Caco-2 (cell line): ENCODE measurements at regions not wholly inside any gene's neighbourhood (a gene's known extent, or its start where the extent isn't known, plus 50 kb on each side); places are given as distances from the start of the nearest gene placed in this dataset.

Experiments
- BruUV-seq: library from RNA; stranded (reverse); fragments of 400-500 nt; replicated peaks from 2 replicates; lab custom pipeline; 2021; lab: Mats Ljungman, UMichigan
- CTCF ChIA-PET: fragments of 300-600 bp; sonication (Branson Sonifier 250); formaldehyde crosslinking; loops from one replicate; lab custom pipeline; 2022; ENCODE audit warnings: antibody characterized with exemption; lab: Charles Lee
- POLR2A ChIA-PET: fragments of 300-600 bp; sonication (Branson Sonifier 250); formaldehyde crosslinking; loops from one replicate; lab custom pipeline; 2022; ENCODE audit warnings: antibody characterized with exemption; lab: Charles Lee
- DNase-seq, 2 experiments: peaks; one replicate each; pipeline versions ENCODE4 v3.0.0 to v3.0.0-alpha.2; 2020 to 2022
- H3K27me3 ChIP-seq: replicated peaks from 2 replicates; pipeline ENCODE4 v1.6.0; 2011; ENCODE audit warnings: low read length; ENCODE audit not compliant: control insufficient read depth, insufficient read depth
- H3K36me3 ChIP-seq: 2 replicates; pipeline ENCODE4 v1.5.1; 2011; ENCODE audit warnings: low read length; ENCODE audit not compliant: control insufficient read depth, insufficient read depth
- H3K4me1 ChIP-seq: fragments of 250-450 bp; sonication (Bioruptor Pico); 2 replicates; pipeline ENCODE4 v1.5.1; 2020; ENCODE audit warnings: mild to moderate bottlenecking
- H3K4me3 ChIP-seq: 2 replicates; pipeline ENCODE4 v1.5.1; 2011; ENCODE audit warnings: low read depth, mild to moderate bottlenecking, control low read depth, low read length
- H3K9me3 ChIP-seq: fragments of 250-450 bp; sonication (Bioruptor Pico); 2 replicates; pipeline ENCODE4 v1.5.1; 2020; ENCODE audit warnings: mild to moderate bottlenecking, moderate library complexity
- H3K27ac Mint-ChIP-seq: one replicate; pipeline ENCODE4 v1.8.0; 2022; ENCODE audit warnings: mixed read lengths; ENCODE audit not compliant: unreplicated experiment
- H3K27me3 Mint-ChIP-seq: one replicate; pipeline ENCODE4 v1.8.0; 2022; ENCODE audit warnings: mixed read lengths; ENCODE audit not compliant: insufficient read depth, unreplicated experiment
- H3K36me3 Mint-ChIP-seq: one replicate; pipeline ENCODE4 v1.8.0; 2022; ENCODE audit warnings: mild to moderate bottlenecking, mixed read lengths; ENCODE audit not compliant: insufficient read depth, unreplicated experiment
- H3K4me1 Mint-ChIP-seq: one replicate; pipeline ENCODE4 v1.8.0; 2022; ENCODE audit warnings: low read depth, mixed read lengths; ENCODE audit not compliant: unreplicated experiment
- H3K4me3 Mint-ChIP-seq: one replicate; pipeline ENCODE4 v1.8.0; 2022; ENCODE audit warnings: mild to moderate bottlenecking, moderate library complexity, mixed read lengths; ENCODE audit not compliant: unreplicated experiment
- H3K9me3 Mint-ChIP-seq: one replicate; pipeline ENCODE4 v1.8.0; 2022; ENCODE audit warnings: mixed read lengths; ENCODE audit not compliant: unreplicated experiment
- intact Hi-C: fragments of 100-400 bp; cut with micrococcal nuclease; formaldehyde crosslinking; loops from one replicate; pipeline ENCODE4 v1.10.0; 2022; ENCODE audit not compliant: unreplicated experiment
- TF ChIP-seq, protein P1 (sequence below), 2 experiments: fragments of 200-600 bp in 1 of 2; IDR thresholded peaks; 1 replicate in 1 of 2; 2 replicates in 1 of 2; pipeline versions ENCODE4 v1.5.1 to v1.8.0; 2011 to 2022; ENCODE audit warnings: antibody characterized with exemption in 1 of 2, control low read depth in 1 of 2, inconsistent platforms in 1 of 2, low read depth in 1 of 2, low read length in 1 of 2, mild to moderate bottlenecking in 1 of 2, moderate library complexity in 1 of 2; ENCODE audit not compliant: insufficient read depth in 1 of 2, severe bottlenecking in 1 of 2, unreplicated experiment in 1 of 2

DNA sequence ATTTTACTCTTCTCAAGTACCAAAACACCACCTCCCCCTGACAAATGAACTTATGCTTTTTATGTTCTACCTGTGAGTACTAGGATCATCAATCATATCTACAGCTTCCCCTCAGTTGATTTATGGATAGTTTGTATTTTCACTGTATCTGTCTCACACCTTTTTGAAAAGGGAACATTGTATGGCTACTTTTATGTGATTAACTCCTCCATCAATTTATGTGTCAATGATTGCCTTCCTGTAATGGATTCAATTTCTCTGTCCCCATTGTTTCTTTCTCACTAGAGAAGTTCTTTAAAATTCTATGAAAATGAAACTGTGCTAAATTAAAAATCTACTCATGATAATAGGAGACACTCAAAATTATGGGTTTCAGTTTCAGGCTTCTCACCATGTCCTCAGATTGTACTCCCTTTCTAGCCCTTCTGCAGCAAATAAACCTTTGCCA, 935.0 kb downstream of the TRIB2 start:
- no TSS peak for BruUV-seq
- H3K36me3 Mint-ChIP-seq: no peaks in the 10 kb centered on the region
- no peaks in the 10 kb centered on the region for H3K27me3 ChIP-seq
- no peaks in the 10 kb centered on the region for H3K27me3 Mint-ChIP-seq
- peaks cover 24% of the 10 kb centered on the region for H3K9me3 Mint-ChIP-seq
- no peaks in the 10 kb centered on the region for H3K9me3 ChIP-seq
- H3K4me1 ChIP-seq: no peaks in the 10 kb centered on the region
- intact Hi-C loops: no loop called here
- H3K4me1 Mint-ChIP-seq: no peaks in the 10 kb centered on the region
- no peak overlapping the region for H3K4me3 ChIP-seq
- no peak overlapping the region for H3K27ac Mint-ChIP-seq
- DNase-seq: no peak
- no peak overlapping the region for H3K4me3 Mint-ChIP-seq
- POLR2A ChIA-PET: no interaction called here
- TF ChIP-seq, protein P1, sequence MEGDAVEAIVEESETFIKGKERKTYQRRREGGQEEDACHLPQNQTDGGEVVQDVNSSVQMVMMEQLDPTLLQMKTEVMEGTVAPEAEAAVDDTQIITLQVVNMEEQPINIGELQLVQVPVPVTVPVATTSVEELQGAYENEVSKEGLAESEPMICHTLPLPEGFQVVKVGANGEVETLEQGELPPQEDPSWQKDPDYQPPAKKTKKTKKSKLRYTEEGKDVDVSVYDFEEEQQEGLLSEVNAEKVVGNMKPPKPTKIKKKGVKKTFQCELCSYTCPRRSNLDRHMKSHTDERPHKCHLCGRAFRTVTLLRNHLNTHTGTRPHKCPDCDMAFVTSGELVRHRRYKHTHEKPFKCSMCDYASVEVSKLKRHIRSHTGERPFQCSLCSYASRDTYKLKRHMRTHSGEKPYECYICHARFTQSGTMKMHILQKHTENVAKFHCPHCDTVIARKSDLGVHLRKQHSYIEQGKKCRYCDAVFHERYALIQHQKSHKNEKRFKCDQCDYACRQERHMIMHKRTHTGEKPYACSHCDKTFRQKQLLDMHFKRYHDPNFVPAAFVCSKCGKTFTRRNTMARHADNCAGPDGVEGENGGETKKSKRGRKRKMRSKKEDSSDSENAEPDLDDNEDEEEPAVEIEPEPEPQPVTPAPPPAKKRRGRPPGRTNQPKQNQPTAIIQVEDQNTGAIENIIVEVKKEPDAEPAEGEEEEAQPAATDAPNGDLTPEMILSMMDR (IDR thresholded peaks at IDR 0.05; ENCODE audit: insufficient read depth in 1 of 2, low read depth in 1 of 2, low read length in 1 of 2, severe bottlenecking in 1 of 2, unreplicated experiment in 1 of 2): no peak
- no peaks in the 10 kb centered on the region for H3K36me3 ChIP-seq
- CTCF ChIA-PET: no interaction called here

DNA sequence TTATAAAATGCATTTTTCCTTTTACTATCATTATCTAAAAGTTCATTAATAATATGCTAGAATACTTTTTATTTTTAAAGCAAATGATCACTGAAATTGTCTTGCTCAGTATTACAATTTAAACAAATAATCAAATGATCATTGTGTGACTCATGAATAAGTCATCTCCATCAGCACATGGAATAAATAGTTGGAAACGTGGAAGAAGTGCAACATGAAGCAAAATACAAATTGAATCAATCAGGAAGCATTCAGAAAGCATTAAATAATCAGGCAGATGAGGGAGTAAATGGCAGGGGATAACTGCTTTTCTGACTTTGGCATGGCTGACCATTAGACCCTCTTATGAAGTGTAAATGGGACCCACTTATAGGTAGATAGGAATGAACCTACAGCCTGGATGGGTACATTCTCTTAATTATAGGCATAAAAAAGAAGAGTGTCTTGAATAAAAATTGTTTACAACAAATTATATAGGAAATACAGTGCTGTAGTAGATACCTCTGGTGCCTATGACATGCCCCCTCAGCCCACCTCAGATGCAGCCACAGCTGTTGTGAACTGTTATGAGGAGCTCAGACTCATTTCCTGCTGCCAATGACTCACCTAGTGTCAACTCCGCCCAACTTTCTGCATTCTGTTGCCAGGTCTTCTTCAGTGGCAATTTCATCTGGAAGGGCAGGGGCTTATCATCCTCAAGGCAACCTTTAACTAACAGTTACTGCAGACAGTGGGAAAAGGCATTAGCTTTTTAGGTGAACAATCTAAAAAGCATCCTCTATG, 936.0 kb downstream of the TRIB2 start:
- BruUV-seq: no TSS peak
- ChIA-PET CTCF (no interaction called here), POLR2A (no interaction called here)
- H3K4me1 Mint-ChIP-seq: no peaks in the 10 kb centered on the region
- H3K27ac Mint-ChIP-seq: no peak overlapping the region
- TF ChIP-seq, protein P1 (IDR thresholded peaks at IDR 0.05; ENCODE audit: insufficient read depth in 1 of 2, low read depth in 1 of 2, low read length in 1 of 2, severe bottlenecking in 1 of 2, unreplicated experiment in 1 of 2): no peak
- H3K27me3 ChIP-seq: no peaks in the 10 kb centered on the region
- no peaks in the 10 kb centered on the region for H3K4me1 ChIP-seq
- no peak overlapping the region for H3K4me3 ChIP-seq
- no peaks in the 10 kb centered on the region for H3K36me3 Mint-ChIP-seq
- peaks cover 24% of the 10 kb centered on the region for H3K9me3 Mint-ChIP-seq
- intact Hi-C loops: no loop called here
- H3K9me3 ChIP-seq: no peaks in the 10 kb centered on the region
- DNase-seq: no peak
- H3K27me3 Mint-ChIP-seq: no peaks in the 10 kb centered on the region
- no peaks in the 10 kb centered on the region for H3K36me3 ChIP-seq
- H3K4me3 Mint-ChIP-seq: no peak overlapping the region

DNA sequence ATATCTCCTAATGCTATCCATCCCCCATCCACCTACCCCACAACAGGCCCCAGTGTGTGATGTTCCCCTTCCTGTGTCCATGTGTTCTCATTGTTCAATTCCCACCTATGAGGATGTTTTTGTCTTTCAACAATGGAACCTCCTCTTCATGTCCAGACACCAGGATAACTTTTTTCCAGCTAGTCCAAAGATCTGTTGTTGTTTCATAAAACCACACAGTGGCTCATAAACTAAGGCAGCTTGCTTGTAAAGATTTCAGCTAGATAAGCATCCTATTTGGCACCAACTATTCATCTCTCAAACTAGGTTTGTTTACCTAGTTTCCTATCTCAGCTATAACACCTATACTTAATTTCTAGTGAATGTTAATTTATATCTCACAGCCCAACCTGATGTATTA, 937.7 kb downstream of the TRIB2 start:
- intact Hi-C loops: no loop called here
- CTCF ChIA-PET: no interaction called here
- H3K4me3 ChIP-seq: no peak overlapping the region
- Mint-ChIP-seq H3K9me3 (peaks cover 24% of the 10 kb centered on the region), H3K36me3 (no peaks in the 10 kb centered on the region), H3K27ac (no peak overlapping the region), H3K4me3 (no peak overlapping the region), H3K4me1 (no peaks in the 10 kb centered on the region), H3K27me3 (no peaks in the 10 kb centered on the region)
- no peak for DNase-seq
- no peaks in the 10 kb centered on the region for H3K9me3 ChIP-seq
- POLR2A ChIA-PET: no interaction called here
- BruUV-seq: no TSS peak
- H3K4me1 ChIP-seq: no peaks in the 10 kb centered on the region
- TF ChIP-seq, protein P1 (IDR thresholded peaks at IDR 0.05; ENCODE audit: insufficient read depth in 1 of 2, low read depth in 1 of 2, low read length in 1 of 2, severe bottlenecking in 1 of 2, unreplicated experiment in 1 of 2): no peak
- H3K36me3 ChIP-seq: no peaks in the 10 kb centered on the region
- H3K27me3 ChIP-seq: no peaks in the 10 kb centered on the region
